ENCODE measurements at regions not wholly inside any gene's neighbourhood (a gene's known extent, or its start where the extent isn't known, plus 50 kb on each side); places are given as distances from the start of the nearest gene placed in this dataset.

DNA sequence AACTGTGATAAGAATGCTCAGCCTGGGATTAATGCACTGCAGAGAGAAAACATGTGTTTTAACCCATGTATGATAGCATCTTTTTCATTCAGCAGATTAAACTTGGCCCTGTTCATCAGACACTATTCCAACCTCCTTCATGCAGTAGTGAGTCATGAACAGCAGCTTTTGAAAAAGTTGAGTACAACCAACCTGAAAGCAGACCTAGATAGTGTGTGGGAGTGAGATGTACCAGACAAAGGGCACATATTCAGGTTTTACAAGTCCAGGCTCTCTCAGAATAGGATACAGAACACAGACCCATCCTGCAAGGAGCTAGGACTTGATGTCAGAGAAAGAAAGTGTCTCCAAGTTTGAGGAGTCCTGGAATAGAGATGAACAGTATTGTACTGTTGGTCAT, 237.3 kb upstream of the STS start:
- no peak for ATAC-seq
- CTCF ChIA-PET, result no interaction called here
- TF ChIP-seq, protein P1, sequence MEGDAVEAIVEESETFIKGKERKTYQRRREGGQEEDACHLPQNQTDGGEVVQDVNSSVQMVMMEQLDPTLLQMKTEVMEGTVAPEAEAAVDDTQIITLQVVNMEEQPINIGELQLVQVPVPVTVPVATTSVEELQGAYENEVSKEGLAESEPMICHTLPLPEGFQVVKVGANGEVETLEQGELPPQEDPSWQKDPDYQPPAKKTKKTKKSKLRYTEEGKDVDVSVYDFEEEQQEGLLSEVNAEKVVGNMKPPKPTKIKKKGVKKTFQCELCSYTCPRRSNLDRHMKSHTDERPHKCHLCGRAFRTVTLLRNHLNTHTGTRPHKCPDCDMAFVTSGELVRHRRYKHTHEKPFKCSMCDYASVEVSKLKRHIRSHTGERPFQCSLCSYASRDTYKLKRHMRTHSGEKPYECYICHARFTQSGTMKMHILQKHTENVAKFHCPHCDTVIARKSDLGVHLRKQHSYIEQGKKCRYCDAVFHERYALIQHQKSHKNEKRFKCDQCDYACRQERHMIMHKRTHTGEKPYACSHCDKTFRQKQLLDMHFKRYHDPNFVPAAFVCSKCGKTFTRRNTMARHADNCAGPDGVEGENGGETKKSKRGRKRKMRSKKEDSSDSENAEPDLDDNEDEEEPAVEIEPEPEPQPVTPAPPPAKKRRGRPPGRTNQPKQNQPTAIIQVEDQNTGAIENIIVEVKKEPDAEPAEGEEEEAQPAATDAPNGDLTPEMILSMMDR (IDR thresholded peaks at IDR 0.05), result no peak
- no peak for DNase-seq
- Mint-ChIP-seq H3K4me1 (ENCODE audit: low read depth) (peaks cover 3% of the 10 kb centered on the region), H3K36me3 (ENCODE audit: low read depth) (no peaks in the 10 kb centered on the region), H3K27ac (no peak overlapping the region), H3K27me3 (no peaks in the 10 kb centered on the region), H3K4me3 (no peak overlapping the region), H3K9me3 (no peaks in the 10 kb centered on the region)
- POLR2A ChIA-PET, result no interaction called here
- intact Hi-C loops (cut with micrococcal nuclease), result no loop called here

DNA sequence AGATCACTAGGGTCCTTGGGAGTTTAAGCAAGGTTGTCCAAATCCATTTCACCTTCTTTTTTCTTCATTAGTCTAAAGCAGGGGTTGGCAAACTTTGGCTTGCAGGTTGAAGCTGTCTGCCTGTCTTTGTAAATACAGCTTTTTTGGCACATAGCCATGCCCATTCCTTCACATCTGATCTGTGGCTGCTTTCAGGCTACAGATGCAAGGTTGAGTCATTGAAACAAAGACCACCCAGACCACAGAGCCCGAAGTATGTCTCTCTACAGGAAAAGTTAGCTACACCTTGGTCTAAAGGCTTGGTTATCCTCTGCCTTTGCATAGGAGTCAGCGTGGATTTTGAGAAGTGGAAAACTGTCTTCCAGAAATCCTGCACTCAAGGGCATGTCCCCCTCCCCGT, 238.1 kb upstream of the STS start:
- H3K4me1 Mint-ChIP-seq (ENCODE audit: low read depth), result peaks cover 3% of the 10 kb centered on the region
- TF ChIP-seq, protein P1 (IDR thresholded peaks at IDR 0.05), result no peak
- intact Hi-C loops (cut with micrococcal nuclease), result no loop called here
- H3K36me3 Mint-ChIP-seq (ENCODE audit: low read depth), result no peaks in the 10 kb centered on the region
- H3K4me3 Mint-ChIP-seq, result no peak overlapping the region
- ATAC-seq (no peak), DNase-seq (no peak)
- no peaks in the 10 kb centered on the region for H3K9me3 Mint-ChIP-seq
- ChIA-PET CTCF (no interaction called here), POLR2A (no interaction called here)
- no peak overlapping the region for H3K27ac Mint-ChIP-seq
- H3K27me3 Mint-ChIP-seq, result no peaks in the 10 kb centered on the region

DNA sequence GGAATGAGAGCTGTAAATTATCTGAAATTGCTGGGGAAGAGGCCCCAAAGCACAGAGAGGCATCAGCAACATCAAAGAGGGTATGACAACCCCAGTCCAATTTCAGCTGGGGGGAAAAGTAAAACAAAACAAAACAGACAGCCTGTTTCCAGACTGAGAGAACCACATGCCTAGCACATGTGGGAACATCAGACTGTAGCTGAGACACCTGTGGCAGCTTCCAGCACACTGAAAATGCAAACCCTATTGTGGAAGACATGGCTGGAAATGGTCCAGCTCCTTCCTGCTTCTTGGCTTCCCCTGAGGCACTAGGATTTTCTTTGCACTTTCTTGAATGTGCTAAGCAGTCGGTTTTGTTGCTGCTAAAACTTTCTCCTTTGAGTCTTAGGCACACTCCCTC, 240.9 kb upstream of the STS start:
- TF ChIP-seq, protein P1 (IDR thresholded peaks at IDR 0.05), result no peak
- Mint-ChIP-seq H3K9me3 (no peaks in the 10 kb centered on the region), H3K4me1 (ENCODE audit: low read depth) (peaks cover 3% of the 10 kb centered on the region), H3K27me3 (no peaks in the 10 kb centered on the region), H3K4me3 (no peak overlapping the region), H3K27ac (no peak overlapping the region), H3K36me3 (ENCODE audit: low read depth) (no peaks in the 10 kb centered on the region)
- intact Hi-C loops (cut with micrococcal nuclease), result no loop called here
- POLR2A ChIA-PET, result no interaction called here
- ATAC-seq (no peak), DNase-seq (no peak)
- CTCF ChIA-PET, result no interaction called here

DNA sequence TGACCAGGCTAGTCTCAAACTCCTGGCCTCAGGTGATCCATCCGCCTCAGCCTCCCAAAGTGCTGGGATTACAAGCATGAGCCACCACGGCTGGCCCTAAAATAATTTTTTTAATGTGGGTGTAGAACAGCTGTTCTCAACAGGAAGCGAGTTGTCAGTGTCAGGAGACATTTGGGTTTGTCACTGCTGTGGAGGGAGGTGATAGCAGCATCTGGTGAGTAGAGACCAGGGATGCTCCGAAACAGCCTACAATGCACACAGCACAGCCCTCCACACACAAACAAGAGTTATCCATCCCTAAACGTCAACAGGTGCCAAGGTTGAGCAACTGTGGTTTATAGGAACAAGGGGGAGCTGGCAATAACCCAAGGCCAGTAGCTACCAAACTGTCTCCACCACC, 243.4 kb upstream of the STS start:
- H3K4me3 Mint-ChIP-seq, result no peak overlapping the region

DNA sequence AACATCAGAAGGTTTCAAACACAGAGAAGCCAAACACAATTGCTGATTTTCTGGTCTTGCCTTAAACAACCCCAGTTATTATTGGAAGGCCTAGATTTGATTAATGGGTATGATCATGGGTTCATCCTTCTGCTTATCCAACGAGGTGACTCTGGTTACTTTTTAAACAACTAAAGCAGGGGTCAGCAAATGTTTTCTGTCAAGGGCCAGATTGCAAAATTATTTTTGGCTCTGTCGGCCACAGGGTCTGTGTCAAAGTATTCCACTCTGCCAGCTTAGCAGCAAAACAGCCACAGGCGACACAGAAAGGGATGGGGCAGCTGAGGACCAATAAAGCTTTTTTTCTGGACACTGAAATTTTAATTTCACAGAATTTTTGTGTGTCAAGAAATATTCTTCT, 249.1 kb upstream of the STS start:
- no peak for ATAC-seq
- H3K36me3 Mint-ChIP-seq (ENCODE audit: low read depth), result no peaks in the 10 kb centered on the region
- no peaks in the 10 kb centered on the region for H3K4me1 Mint-ChIP-seq (ENCODE audit: low read depth)

More for the DNA sequence above, 243.4 kb upstream of the STS start:
- H3K27me3 Mint-ChIP-seq, result no peaks in the 10 kb centered on the region
- no peak overlapping the region for H3K27ac Mint-ChIP-seq
- DNase-seq, result no peak
- no peaks in the 10 kb centered on the region for H3K4me1 Mint-ChIP-seq (ENCODE audit: low read depth)
- H3K9me3 Mint-ChIP-seq, result no peaks in the 10 kb centered on the region
- POLR2A ChIA-PET, result no interaction called here
- no peak for ATAC-seq
- TF ChIP-seq, protein P1 (IDR thresholded peaks at IDR 0.05), result no peak
- CTCF ChIA-PET, result no interaction called here
- intact Hi-C loops (cut with micrococcal nuclease), result no loop called here
- H3K36me3 Mint-ChIP-seq (ENCODE audit: low read depth), result no peaks in the 10 kb centered on the region

More for the DNA sequence above, 249.1 kb upstream of the STS start:
- H3K9me3 Mint-ChIP-seq, result no peaks in the 10 kb centered on the region
- ChIA-PET CTCF (no interaction called here), POLR2A (no interaction called here)
- no peak overlapping the region for H3K4me3 Mint-ChIP-seq
- no peak for DNase-seq
- no peaks in the 10 kb centered on the region for H3K27me3 Mint-ChIP-seq
- H3K27ac Mint-ChIP-seq, result no peak overlapping the region
- intact Hi-C loops (cut with micrococcal nuclease), result no loop called here
- TF ChIP-seq, protein P1 (IDR thresholded peaks at IDR 0.05), result no peak

Measured in activated CD8-positive, alpha-beta T cell treated with anti-CD3 and anti-CD28 coated beads for 36 hours (primary cell).